ENCODE measurements at regions not wholly inside any gene's neighbourhood (a gene's known extent, or its start where the extent isn't known, plus 50 kb on each side); places are given as distances from the start of the nearest gene placed in this dataset.

- TF ChIP-seq SMC3 (conservative IDR thresholded peaks at IDR 0.05; ENCODE audit: poor library complexity) = no peak
- no peak for TF ChIP-seq CTCF (IDR thresholded peaks at IDR 0.05; ENCODE audit: poor library complexity, severe bottlenecking)
- no peak for TF ChIP-seq POLR2AphosphoS5 (IDR thresholded peaks at IDR 0.05)
- TF ChIP-seq REST (IDR thresholded peaks at IDR 0.05; ENCODE audit: borderline replicate concordance) = no peak
- TF ChIP-seq RAD21 (conservative IDR thresholded peaks at IDR 0.05) = no peak
Measured at GRCh38 chr9:117858561-117858960, 154.4 kb downstream of the TLR4 start.

Measured in neural cell (in vitro differentiated cells).